Right lobe of liver (tissue), 4 donors: ENCODE measurements at regions not wholly inside any gene's neighbourhood (a gene's known extent, or its start where the extent isn't known, plus 50 kb on each side); places are given as distances from the start of the nearest gene placed in this dataset.
"Not testable (repeated sequence)": the region's sequence is repeated elsewhere in the genome, so short reads cannot be mapped to it uniquely, and the experiment has no call there.

Experiments used
- POLR2A ChIP-seq: fragments of 450-650 bp; IDR thresholded peaks from one replicate; pipeline ENCODE4 v1.6.1; 2017; ENCODE audit warnings: antibody characterized with exemption, mild to moderate bottlenecking
- TF ChIP-seq, protein P1 (sequence below), 4 donors: fragments of 200-600 bp in 3 of 4; fragments of 450-650 bp in 1 of 4; IDR thresholded peaks; one replicate each; pipeline versions ENCODE4 v1.5.1 to v1.8.0; 2016 to 2022; ENCODE audit warnings: antibody characterized with exemption in 4 of 4, mild to moderate bottlenecking in 2 of 4
- donor health status: DM: no; HTN: no; CAD: no.
- donor health status: DM: no; HTN: no; CAD: no.
- donor health status: DM: no; HTN: yes; CAD: no.

GRCh38 chr1:222470252-222470805 lies 77.6 kb downstream of the HHIPL2 start:
- not testable (repeated sequence) for TF ChIP-seq POLR2A
- TF ChIP-seq, protein P1, sequence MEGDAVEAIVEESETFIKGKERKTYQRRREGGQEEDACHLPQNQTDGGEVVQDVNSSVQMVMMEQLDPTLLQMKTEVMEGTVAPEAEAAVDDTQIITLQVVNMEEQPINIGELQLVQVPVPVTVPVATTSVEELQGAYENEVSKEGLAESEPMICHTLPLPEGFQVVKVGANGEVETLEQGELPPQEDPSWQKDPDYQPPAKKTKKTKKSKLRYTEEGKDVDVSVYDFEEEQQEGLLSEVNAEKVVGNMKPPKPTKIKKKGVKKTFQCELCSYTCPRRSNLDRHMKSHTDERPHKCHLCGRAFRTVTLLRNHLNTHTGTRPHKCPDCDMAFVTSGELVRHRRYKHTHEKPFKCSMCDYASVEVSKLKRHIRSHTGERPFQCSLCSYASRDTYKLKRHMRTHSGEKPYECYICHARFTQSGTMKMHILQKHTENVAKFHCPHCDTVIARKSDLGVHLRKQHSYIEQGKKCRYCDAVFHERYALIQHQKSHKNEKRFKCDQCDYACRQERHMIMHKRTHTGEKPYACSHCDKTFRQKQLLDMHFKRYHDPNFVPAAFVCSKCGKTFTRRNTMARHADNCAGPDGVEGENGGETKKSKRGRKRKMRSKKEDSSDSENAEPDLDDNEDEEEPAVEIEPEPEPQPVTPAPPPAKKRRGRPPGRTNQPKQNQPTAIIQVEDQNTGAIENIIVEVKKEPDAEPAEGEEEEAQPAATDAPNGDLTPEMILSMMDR (IDR thresholded peaks at IDR 0.05), result not testable (repeated sequence)
